Omental fat pad (tissue), 3 donors: ENCODE measurements at regions not wholly inside any gene's neighbourhood (a gene's known extent, or its start where the extent isn't known, plus 50 kb on each side); places are given as distances from the start of the nearest gene placed in this dataset.

Experiments
- ATAC-seq: fragments of 150-250 bp; one replicate; pipeline ENCODE4 v1.9.1; 2016; ENCODE audit warnings: mild to moderate bottlenecking, moderate library complexity; ENCODE audit not compliant: low FRiP score
- DNase-seq: peaks from one replicate; pipeline ENCODE4 v3.0.0-alpha.2; 2019; ENCODE audit warnings: low spot score
- TF ChIP-seq, protein P1 (sequence below), 3 donors: fragments of 450-650 bp; IDR thresholded peaks; one replicate each; pipeline ENCODE4 v1.5.1; 2016 to 2017; ENCODE audit warnings: antibody characterized with exemption in 3 of 3, mild to moderate bottlenecking in 3 of 3, moderate library complexity in 2 of 3

- no peak for DNase-seq
- TF ChIP-seq, protein P1, sequence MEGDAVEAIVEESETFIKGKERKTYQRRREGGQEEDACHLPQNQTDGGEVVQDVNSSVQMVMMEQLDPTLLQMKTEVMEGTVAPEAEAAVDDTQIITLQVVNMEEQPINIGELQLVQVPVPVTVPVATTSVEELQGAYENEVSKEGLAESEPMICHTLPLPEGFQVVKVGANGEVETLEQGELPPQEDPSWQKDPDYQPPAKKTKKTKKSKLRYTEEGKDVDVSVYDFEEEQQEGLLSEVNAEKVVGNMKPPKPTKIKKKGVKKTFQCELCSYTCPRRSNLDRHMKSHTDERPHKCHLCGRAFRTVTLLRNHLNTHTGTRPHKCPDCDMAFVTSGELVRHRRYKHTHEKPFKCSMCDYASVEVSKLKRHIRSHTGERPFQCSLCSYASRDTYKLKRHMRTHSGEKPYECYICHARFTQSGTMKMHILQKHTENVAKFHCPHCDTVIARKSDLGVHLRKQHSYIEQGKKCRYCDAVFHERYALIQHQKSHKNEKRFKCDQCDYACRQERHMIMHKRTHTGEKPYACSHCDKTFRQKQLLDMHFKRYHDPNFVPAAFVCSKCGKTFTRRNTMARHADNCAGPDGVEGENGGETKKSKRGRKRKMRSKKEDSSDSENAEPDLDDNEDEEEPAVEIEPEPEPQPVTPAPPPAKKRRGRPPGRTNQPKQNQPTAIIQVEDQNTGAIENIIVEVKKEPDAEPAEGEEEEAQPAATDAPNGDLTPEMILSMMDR (IDR thresholded peaks at IDR 0.05), result no peak
- ATAC-seq, result no peak
Measured at GRCh38 chr14:30129807-30130206, 202.2 kb upstream of the PRKD1 start.

- DNase-seq (no peak), ATAC-seq (no peak)
- TF ChIP-seq, protein P1 (IDR thresholded peaks at IDR 0.05), result no peak
Measured at GRCh38 chr14:30131581-30132097, 204.0 kb upstream of the PRKD1 start.

DNA sequence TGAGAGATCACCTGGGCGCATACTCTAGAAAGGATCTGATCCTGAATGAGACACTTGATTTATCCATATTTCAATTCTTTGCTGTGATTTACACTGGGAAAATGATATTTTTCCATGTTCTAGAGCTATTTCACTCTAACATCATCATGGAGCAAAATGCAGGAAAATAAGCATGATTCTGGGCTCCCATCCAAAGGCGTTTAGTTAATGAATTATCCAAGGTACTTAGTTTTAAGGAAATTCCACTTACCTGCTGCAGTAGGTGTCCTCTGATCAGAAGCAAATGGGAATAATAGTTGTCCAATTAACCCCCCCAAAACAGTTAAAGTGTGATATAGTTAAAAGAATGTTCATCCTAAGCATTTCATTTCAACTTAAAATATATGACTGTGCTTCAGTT is 204.5 kb upstream of the PRKD1 start:
- DNase-seq (no peak), ATAC-seq (no peak)
- TF ChIP-seq, protein P1 (IDR thresholded peaks at IDR 0.05), result no peak

DNA sequence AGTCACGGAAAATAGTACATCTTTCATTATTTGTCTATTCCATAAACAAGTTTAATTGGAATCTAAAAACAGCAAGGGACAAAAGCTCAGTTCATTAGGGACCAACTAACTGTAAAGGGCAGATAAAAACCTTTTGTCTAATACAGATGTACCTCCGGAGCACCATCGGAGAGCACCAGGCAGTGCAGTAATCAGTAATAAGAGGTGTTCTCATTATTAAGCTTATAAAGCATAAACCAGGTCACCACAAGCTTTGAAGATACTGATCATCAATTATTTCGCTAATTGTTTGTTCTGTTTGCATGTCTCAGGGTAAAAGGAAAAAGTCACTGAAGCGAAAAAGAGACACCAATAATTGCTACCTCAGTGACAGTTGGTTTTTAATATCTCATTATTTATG is 207.3 kb upstream of the PRKD1 start:
- TF ChIP-seq, protein P1 (IDR thresholded peaks at IDR 0.05), result no peak
- ATAC-seq (no peak), DNase-seq (no peak)

GRCh38 chr14:30138567-30138966 is 210.9 kb upstream of the PRKD1 start:
- TF ChIP-seq, protein P1 (IDR thresholded peaks at IDR 0.05), result no peak
- no peak for ATAC-seq
- DNase-seq, result no peak

DNA sequence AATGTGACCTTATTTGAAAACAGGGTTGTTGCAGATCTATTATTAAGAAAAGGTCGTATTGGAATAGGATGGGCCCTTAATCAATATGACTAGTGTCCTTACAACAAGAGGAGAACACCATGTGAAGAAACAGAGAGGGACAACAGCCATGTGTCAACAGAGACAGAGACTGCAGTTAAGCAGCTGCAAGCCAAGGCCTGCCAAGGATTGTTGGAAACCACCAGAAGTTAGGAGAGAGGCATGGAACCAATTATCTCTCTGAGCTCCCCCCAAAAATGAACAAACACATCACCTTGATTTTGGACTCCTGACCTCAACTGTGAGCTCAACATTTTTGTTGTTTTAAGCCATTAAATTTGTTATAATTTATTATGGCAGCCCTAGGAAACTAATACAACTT is 214.6 kb upstream of the PRKD1 start:
- TF ChIP-seq, protein P1 (IDR thresholded peaks at IDR 0.05), result no peak
- ATAC-seq, result no peak

GRCh38 chr14:30143627-30144026 is 216.0 kb upstream of the PRKD1 start:
- ATAC-seq (no peak), DNase-seq (no peak)
- TF ChIP-seq, protein P1 (IDR thresholded peaks at IDR 0.05), result no peak

More for the DNA sequence above, 214.6 kb upstream of the PRKD1 start:
- no peak for DNase-seq
